ENCODE measurements at regions not wholly inside any gene's neighbourhood (a gene's known extent, or its start where the extent isn't known, plus 50 kb on each side); places are given as distances from the start of the nearest gene placed in this dataset.

GRCh38 chr5:3142261-3143027 is 391.0 kb upstream of the IRX2 start:
- Histone ChIP-seq H3K79me2 (ENCODE audit: low read depth) (no peaks in the 10 kb centered on the region), H3K4me3 (no peak overlapping the region), H2AFZ (no peak overlapping the region), H3K4me1 (replicated peaks; ENCODE audit: insufficient read depth) (no peaks in the 10 kb centered on the region), H3F3A (ENCODE audit: insufficient read depth, low read depth) (no peaks in the 10 kb centered on the region), H3K9me3 (ENCODE audit: insufficient read depth, low read depth) (no peaks in the 10 kb centered on the region), H3K36me3 (ENCODE audit: low read depth) (no peaks in the 10 kb centered on the region), H3K4me2 (no peak overlapping the region), H3K27me3 (ENCODE audit: insufficient read depth, low read depth) (peaks cover 51% of the 10 kb centered on the region), H4K20me1 (ENCODE audit: insufficient read depth) (no peaks in the 10 kb centered on the region; the same call in 1 of the 2 replicates), H3K9me2 (ENCODE audit: insufficient read depth) (no peaks in the 10 kb centered on the region), H3K27ac (no peak overlapping the region)
- DNase-seq = no peak
- BruUV-seq (replicated peaks) = no TSS peak
- POLR2A ChIA-PET (ENCODE audit: unreplicated experiment) = no interaction called here
- TF ChIP-seq EZH2 (IDR thresholded peaks at IDR 0.05; ENCODE audit: low read depth) = no peak
- no peak for TF ChIP-seq CTCF (conservative IDR thresholded peaks at IDR 0.05)
- CTCF ChIA-PET = no interaction called here
- intact Hi-C loops (cut with micrococcal nuclease; ENCODE audit: unreplicated experiment) = no loop called here

DNA sequence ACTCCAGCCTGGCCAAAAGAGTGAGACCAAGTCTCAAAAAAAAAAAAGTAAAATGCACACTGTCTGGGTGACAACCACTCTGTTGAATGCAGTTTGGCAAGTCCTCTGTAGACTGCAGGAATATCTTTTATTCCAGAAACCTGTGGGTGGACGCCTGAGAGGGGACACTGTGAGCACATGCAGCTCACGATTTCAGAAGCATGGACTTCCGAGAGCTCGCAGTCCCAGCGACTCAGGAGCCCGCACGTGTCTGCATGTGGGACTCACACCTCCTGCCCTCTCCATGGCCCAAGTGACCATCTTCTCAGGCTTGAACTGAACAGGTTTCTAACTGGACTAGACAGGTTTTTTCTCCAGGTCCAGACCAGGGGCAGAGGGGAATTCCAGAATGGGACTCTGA is 388.6 kb upstream of the IRX2 start:
- Histone ChIP-seq H3K9me2 (ENCODE audit: insufficient read depth) (no peaks in the 10 kb centered on the region), H3K4me3 (no peak overlapping the region), H3K4me1 (replicated peaks; ENCODE audit: insufficient read depth) (no peaks in the 10 kb centered on the region), H3K4me2 (no peak overlapping the region), H3K27me3 (ENCODE audit: insufficient read depth, low read depth) (peaks cover 64% of the 10 kb centered on the region), H3F3A (ENCODE audit: insufficient read depth, low read depth) (no peaks in the 10 kb centered on the region), H3K36me3 (ENCODE audit: low read depth) (no peaks in the 10 kb centered on the region), H2AFZ (no peak overlapping the region), H3K9me3 (ENCODE audit: insufficient read depth, low read depth) (no peaks in the 10 kb centered on the region), H4K20me1 (ENCODE audit: insufficient read depth) (no peaks in the 10 kb centered on the region; the same call in 1 of the 2 replicates), H3K27ac (no peak overlapping the region), H3K79me2 (ENCODE audit: low read depth) (no peaks in the 10 kb centered on the region)
- TF ChIP-seq CTCF (conservative IDR thresholded peaks at IDR 0.05) = no peak
- no peak for TF ChIP-seq EZH2 (IDR thresholded peaks at IDR 0.05; ENCODE audit: low read depth)
- no peak for DNase-seq
- ChIA-PET POLR2A (ENCODE audit: unreplicated experiment) (no interaction called here), CTCF (no interaction called here)
- intact Hi-C loops (cut with micrococcal nuclease; ENCODE audit: unreplicated experiment) = no loop called here
- no TSS peak for BruUV-seq (replicated peaks)

GRCh38 chr5:3139499-3139931 is 388.0 kb upstream of the IRX2 start:
- no peak overlapping the region for H2AFZ ChIP-seq
- DNase-seq = no peak
- no peaks in the 10 kb centered on the region for H3K79me2 ChIP-seq (ENCODE audit: low read depth)
- CTCF ChIA-PET = no interaction called here
- no peaks in the 10 kb centered on the region for H3K9me2 ChIP-seq (ENCODE audit: insufficient read depth)
- no TSS peak for BruUV-seq (replicated peaks)
- no peaks in the 10 kb centered on the region for H3K9me3 ChIP-seq (ENCODE audit: insufficient read depth, low read depth)
- H3K27ac ChIP-seq = no peak overlapping the region
- H3K36me3 ChIP-seq (ENCODE audit: low read depth) = no peaks in the 10 kb centered on the region
- intact Hi-C loops (cut with micrococcal nuclease; ENCODE audit: unreplicated experiment) = no loop called here
- no peaks in the 10 kb centered on the region; the same call in 1 of the 2 replicates for H4K20me1 ChIP-seq (ENCODE audit: insufficient read depth)
- no peak overlapping the region for H3K4me3 ChIP-seq
- H3K4me1 ChIP-seq (replicated peaks; ENCODE audit: insufficient read depth) = no peaks in the 10 kb centered on the region
- H3K27me3 ChIP-seq (ENCODE audit: insufficient read depth, low read depth) = peaks cover 64% of the 10 kb centered on the region
- H3F3A ChIP-seq (ENCODE audit: insufficient read depth, low read depth) = no peaks in the 10 kb centered on the region
- H3K4me2 ChIP-seq = no peak overlapping the region
- POLR2A ChIA-PET (ENCODE audit: unreplicated experiment) = no interaction called here
- TF ChIP-seq CTCF (conservative IDR thresholded peaks at IDR 0.05) (no peak), EZH2 (IDR thresholded peaks at IDR 0.05; ENCODE audit: low read depth) (no peak)
